ENCODE measurements at regions not wholly inside any gene's neighbourhood (a gene's known extent, or its start where the extent isn't known, plus 50 kb on each side); places are given as distances from the start of the nearest gene placed in this dataset.

DNA sequence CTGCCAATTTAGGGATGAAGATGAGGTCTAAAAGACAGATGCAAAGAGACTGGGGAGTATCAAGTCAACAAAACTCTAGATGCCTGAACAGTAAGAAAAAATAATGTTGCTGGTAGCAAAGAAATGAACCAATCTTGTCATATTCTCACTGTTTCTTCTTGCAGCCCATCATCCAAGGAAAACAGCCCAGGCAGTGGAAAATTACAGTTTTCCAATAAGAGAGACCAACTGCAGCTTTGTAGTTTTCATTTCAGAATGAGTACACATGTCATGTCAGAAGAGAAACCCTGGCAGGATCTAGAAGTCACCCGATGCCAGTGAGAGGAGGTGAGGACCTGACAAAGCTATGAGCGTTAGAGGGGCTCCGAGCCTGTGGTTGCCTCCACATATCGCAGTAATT, 500.4 kb upstream of the PSMD7 start (continued):
- TF ChIP-seq, protein P1, sequence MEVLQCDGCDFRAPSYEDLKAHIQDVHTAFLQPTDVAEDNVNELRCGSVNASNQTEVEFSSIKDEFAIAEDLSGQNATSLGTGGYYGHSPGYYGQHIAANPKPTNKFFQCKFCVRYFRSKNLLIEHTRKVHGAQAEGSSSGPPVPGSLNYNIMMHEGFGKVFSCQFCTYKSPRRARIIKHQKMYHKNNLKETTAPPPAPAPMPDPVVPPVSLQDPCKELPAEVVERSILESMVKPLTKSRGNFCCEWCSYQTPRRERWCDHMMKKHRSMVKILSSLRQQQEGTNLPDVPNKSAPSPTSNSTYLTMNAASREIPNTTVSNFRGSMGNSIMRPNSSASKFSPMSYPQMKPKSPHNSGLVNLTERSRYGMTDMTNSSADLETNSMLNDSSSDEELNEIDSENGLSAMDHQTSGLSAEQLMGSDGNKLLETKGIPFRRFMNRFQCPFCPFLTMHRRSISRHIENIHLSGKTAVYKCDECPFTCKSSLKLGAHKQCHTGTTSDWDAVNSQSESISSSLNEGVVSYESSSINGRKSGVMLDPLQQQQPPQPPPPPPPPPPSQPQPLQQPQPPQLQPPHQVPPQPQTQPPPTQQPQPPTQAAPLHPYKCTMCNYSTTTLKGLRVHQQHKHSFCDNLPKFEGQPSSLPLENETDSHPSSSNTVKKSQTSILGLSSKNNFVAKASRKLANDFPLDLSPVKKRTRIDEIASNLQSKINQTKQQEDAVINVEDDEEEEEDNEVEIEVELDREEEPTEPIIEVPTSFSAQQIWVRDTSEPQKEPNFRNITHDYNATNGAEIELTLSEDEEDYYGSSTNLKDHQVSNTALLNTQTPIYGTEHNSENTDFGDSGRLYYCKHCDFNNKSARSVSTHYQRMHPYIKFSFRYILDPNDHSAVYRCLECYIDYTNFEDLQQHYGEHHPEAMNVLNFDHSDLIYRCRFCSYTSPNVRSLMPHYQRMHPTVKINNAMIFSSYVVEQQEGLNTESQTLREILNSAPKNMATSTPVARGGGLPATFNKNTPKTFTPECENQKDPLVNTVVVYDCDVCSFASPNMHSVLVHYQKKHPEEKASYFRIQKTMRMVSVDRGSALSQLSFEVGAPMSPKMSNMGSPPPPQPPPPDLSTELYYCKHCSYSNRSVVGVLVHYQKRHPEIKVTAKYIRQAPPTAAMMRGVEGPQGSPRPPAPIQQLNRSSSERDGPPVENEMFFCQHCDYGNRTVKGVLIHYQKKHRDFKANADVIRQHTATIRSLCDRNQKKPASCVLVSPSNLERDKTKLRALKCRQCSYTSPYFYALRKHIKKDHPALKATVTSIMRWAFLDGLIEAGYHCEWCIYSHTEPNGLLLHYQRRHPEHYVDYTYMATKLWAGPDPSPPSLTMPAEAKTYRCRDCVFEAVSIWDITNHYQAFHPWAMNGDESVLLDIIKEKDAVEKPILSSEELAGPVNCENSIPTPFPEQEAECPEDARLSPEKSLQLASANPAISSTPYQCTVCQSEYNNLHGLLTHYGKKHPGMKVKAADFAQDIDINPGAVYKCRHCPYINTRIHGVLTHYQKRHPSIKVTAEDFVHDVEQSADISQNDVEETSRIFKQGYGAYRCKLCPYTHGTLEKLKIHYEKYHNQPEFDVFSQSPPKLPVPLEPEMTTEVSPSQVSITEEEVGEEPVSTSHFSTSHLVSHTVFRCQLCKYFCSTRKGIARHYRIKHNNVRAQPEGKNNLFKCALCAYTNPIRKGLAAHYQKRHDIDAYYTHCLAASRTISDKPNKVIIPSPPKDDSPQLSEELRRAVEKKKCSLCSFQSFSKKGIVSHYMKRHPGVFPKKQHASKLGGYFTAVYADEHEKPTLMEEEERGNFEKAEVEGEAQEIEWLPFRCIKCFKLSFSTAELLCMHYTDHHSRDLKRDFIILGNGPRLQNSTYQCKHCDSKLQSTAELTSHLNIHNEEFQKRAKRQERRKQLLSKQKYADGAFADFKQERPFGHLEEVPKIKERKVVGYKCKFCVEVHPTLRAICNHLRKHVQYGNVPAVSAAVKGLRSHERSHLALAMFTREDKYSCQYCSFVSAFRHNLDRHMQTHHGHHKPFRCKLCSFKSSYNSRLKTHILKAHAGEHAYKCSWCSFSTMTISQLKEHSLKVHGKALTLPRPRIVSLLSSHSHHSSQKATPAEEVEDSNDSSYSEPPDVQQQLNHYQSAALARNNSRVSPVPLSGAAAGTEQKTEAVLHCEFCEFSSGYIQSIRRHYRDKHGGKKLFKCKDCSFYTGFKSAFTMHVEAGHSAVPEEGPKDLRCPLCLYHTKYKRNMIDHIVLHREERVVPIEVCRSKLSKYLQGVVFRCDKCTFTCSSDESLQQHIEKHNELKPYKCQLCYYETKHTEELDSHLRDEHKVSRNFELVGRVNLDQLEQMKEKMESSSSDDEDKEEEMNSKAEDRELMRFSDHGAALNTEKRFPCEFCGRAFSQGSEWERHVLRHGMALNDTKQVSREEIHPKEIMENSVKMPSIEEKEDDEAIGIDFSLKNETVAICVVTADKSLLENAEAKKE (CRISPR knock-in tag; IDR thresholded peaks at IDR 0.05), result no peak
- TF ChIP-seq POLR2AphosphoS5 (IDR thresholded peaks at IDR 0.05; ENCODE audit: low read depth), result no peak

DNA sequence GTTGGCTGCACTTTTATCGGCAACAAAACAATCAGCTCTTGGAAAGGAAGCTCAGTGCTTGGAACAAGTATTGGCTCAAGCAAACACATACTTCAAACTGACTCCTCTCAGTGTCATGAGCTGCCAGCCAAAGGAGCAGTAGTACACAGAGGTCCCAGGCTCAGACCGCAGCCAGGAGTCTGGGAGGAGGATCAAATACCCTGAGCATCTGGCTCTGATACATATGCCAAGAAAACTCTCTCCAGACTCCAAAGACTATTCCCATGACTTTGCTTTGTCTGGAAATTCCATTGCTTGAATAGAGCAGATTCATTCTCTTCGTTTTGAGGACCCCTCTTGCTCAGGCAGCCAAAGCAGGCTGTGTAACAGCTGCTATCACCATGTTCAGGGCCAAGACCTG, 501.6 kb upstream of the PSMD7 start:
- no peak for DNase-seq (ENCODE audit: low spot score)
- H3K27me3 Mint-ChIP-seq (ENCODE audit: insufficient read depth, low read depth, poor library complexity), result peaks cover 3% of the 10 kb centered on the region
- H3K4me1 ChIP-seq (ENCODE audit: insufficient read depth), result no peaks in the 10 kb centered on the region
- H3K27ac ChIP-seq (ENCODE audit: low read depth), result no peak overlapping the region
- no peaks in the 10 kb centered on the region for H3K9me2 ChIP-seq (ENCODE audit: insufficient read depth)
- no peak overlapping the region for H3K4me3 Mint-ChIP-seq
- H3K79me2 ChIP-seq (replicated peaks; ENCODE audit: insufficient read depth), result no peaks in the 10 kb centered on the region
- no peak overlapping the region for H3K4me3 ChIP-seq
- no peak for ATAC-seq
- no peaks in the 10 kb centered on the region for H3K36me3 Mint-ChIP-seq (ENCODE audit: low read depth)
- H3K27me3 ChIP-seq (ENCODE audit: insufficient read depth), result no peaks in the 10 kb centered on the region
- no peak overlapping the region for H3K4me2 ChIP-seq
- no peaks in the 10 kb centered on the region for H4K20me1 ChIP-seq (replicated peaks; ENCODE audit: insufficient read depth)
- peaks cover 3% of the 10 kb centered on the region; the same call in 1 of the 3 replicates for H3K4me1 Mint-ChIP-seq
- no peak overlapping the region for H3K27ac Mint-ChIP-seq
- H3K9me3 Mint-ChIP-seq, result no peaks in the 10 kb centered on the region
- no peak overlapping the region for H2AFZ ChIP-seq
- no peaks in the 10 kb centered on the region for H3F3A ChIP-seq (replicated peaks; ENCODE audit: low read depth)
- H3K36me3 ChIP-seq (ENCODE audit: insufficient read depth), result no peaks in the 10 kb centered on the region
- TF ChIP-seq EZH2 (IDR thresholded peaks at IDR 0.05; ENCODE audit: low read depth, unreplicated experiment) (no peak), NANOG (IDR thresholded peaks at IDR 0.05; ENCODE audit: borderline replicate concordance) (no peak), CREB1 (CRISPR knock-in tag; IDR thresholded peaks at IDR 0.05; ENCODE audit: low read depth) (no peak), STAT1 (IDR thresholded peaks at IDR 0.05; ENCODE audit: unreplicated experiment) (no peak)
- TF ChIP-seq, protein P1 (CRISPR knock-in tag; IDR thresholded peaks at IDR 0.05), result no peak
- TF ChIP-seq, protein P2, sequence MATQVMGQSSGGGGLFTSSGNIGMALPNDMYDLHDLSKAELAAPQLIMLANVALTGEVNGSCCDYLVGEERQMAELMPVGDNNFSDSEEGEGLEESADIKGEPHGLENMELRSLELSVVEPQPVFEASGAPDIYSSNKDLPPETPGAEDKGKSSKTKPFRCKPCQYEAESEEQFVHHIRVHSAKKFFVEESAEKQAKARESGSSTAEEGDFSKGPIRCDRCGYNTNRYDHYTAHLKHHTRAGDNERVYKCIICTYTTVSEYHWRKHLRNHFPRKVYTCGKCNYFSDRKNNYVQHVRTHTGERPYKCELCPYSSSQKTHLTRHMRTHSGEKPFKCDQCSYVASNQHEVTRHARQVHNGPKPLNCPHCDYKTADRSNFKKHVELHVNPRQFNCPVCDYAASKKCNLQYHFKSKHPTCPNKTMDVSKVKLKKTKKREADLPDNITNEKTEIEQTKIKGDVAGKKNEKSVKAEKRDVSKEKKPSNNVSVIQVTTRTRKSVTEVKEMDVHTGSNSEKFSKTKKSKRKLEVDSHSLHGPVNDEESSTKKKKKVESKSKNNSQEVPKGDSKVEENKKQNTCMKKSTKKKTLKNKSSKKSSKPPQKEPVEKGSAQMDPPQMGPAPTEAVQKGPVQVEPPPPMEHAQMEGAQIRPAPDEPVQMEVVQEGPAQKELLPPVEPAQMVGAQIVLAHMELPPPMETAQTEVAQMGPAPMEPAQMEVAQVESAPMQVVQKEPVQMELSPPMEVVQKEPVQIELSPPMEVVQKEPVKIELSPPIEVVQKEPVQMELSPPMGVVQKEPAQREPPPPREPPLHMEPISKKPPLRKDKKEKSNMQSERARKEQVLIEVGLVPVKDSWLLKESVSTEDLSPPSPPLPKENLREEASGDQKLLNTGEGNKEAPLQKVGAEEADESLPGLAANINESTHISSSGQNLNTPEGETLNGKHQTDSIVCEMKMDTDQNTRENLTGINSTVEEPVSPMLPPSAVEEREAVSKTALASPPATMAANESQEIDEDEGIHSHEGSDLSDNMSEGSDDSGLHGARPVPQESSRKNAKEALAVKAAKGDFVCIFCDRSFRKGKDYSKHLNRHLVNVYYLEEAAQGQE (IDR thresholded peaks at IDR 0.05; ENCODE audit: unreplicated experiment), result no peak
